Astrocyte of the hippocampus (primary cell): ENCODE measurements at regions not wholly inside any gene's neighbourhood (a gene's known extent, or its start where the extent isn't known, plus 50 kb on each side); places are given as distances from the start of the nearest gene placed in this dataset.

Source experiments
- DNase-seq: peaks from one replicate; pipeline ENCODE4 v3.0.0; 2011; ENCODE audit warnings: low read depth, low spot score

DNA sequence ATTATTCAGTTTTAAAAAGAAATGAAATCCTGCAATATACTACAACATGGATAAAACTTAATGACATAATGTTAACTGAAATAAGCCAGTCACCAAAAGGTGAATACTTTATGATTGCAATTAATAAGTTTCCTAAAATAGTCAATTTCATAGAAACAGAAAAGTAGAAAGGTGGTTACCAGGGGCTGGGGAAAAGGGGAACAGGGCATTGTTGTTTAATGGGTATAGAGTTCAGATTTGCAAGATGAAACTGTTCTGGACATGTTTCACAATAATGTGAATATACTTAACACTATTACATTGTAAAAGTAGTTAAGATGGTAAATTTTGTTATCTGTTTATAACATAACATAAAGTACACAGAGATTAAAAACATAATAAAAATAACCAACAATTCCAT, 550.9 kb downstream of the CCER1 start:
- no peak for DNase-seq

DNA sequence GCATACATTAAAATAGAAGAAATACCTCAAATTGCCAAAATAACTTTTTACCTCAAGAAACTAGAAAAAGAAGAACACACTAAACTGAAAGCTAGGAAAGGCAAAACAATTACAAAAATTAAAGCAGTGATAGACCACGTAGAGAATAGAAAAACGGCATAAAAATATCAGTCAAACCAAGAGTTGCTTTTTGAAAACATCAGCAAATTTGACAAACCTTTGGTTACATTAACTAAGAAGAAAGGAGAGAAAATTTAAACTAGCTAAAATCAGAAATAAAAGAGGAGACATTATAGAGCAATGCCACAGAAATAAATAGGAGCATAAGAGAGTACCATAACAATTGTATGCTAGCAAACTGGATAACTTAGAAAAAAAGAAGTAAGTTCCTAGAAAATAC, 553.8 kb downstream of the CCER1 start:
- DNase-seq: no peak

DNA sequence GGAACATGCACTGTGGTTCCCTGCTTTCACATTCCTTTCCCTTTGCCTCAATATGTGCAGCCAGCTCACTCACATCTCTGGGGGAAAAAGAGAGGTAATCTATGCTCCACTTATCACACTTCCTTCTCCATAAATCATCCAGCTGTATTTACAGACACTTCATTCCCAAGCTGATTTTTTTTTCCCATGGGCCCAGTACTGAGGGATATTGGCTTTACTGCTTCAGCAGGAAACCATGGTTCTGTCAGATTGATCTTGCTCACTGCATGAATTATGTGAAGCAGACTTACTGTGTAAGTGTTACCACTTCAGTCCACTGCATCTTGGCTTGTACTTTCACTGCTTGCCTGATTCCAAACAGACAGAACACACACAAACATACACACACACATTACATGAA, 555.6 kb downstream of the CCER1 start:
- no peak for DNase-seq

DNA sequence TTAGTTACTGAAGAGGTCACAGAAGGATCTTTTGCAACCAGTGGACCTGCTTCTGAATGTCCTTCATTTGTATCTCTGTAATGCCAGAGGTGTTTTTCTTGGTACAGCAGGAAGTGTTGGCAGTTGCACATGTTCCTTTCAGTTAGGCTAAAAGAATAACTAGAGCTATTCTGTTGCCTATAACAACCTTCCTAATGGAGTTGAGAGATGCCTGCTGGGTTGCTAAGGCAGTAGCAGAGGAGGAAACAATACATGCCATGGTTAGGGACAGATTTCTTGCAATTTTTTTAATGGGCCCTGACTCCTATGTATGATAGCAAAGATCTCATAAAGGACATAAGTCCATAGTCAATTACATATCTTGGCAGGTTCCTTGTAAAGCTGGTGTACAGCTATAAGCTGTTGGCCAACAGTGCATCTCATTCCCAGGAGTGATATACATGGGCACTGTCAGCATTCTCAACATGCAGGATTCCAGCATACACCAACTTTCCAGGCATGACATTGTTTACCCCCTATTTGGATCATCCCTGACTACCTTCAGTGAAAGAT, 556.6 kb downstream of the CCER1 start:
- DNase-seq: no peak

DNA sequence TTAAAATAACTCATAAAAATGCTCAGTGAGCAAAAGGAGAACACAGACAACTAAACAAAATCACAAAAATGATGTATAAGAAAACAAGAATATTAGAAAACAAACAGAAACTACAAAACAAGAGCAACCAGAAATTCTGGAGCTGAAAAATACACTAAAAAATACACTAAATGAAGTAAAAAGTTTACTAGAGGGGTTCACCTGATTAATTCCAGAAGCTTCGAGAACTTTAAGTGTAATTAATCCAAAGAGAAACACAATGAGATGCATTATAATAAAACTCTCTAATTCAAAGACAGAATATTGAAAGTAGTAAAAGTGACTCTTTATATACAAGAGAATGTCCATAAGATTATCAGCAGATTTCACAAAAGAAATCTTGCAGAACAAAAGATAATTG, 558.4 kb downstream of the CCER1 start:
- no peak for DNase-seq

DNA sequence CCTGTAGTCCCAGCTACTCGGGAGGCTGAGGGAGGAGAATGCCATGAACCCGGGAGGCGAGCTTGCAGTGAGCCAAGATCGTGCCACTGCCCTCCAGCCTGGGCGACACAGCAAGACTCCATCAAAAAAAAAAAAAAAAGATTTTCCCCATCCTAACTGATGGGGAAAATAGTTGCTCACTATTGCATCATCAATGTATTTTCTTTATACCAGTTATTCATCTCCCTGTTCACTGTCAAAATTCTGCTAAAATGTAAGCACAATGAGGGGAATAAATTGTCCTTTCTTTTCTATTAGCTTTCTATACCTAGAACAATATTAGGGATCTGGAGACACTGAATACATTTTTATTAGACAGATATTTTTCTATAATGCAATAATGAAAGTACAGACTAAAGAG, 561.3 kb downstream of the CCER1 start:
- DNase-seq: no peak

DNA sequence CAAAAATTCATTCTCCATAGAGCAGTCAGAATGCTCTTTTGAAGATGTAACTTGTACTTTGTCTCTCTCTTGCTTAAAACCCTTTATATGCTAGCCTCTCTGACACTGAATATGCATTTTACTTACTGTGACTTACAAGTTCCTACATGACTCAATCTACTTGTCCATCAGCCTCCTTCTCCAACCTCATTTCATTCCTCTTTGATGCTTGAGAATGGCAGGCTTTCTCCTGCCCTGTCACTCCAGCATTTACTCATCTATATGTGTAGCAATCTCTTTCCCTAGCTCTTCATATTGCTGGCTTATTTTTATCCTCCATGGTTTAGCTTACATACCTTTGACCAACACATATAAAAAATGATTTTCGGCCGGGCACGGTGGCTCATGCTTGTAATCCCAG, 561.9 kb downstream of the CCER1 start:
- peak; percentile 4 for DNase-seq

DNA sequence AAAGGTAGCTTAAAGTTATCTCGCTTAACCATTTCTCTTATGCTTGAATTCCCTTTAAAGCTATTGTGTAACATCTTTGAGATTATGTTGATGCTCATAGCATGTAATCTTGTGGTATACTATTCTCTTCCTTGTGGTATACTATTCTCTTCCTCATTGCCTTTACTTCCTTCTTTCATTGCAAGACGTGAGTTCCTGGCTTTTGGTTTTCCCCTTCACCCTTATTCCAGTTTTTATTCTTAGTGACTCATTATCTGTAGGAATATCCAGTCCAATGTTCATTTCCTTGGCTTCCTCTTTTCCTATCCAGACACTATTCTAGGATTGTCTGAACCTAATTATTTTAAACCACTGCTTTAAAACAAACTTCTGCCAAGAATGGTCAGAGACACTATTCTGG, 564.0 kb downstream of the CCER1 start:
- no peak for DNase-seq

DNA sequence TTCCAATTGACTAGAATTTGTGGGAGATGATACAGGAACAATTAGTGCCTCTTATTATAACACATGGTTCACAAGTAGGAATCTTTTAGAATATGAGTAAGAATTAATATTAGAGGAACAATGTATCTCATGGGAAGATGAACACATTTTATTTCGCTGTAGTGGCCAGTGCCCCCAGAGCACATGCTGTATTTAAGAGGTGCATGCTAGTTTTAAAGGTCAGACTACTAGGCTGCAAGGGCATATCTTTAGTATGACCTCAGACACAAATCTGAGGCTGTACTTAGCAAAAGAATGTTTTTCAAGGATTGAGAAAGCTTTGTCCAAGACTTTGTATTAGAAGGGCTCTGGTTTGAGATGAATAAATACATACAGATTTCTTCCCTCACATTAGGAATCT, 586.9 kb downstream of the CCER1 start:
- no peak for DNase-seq

DNA sequence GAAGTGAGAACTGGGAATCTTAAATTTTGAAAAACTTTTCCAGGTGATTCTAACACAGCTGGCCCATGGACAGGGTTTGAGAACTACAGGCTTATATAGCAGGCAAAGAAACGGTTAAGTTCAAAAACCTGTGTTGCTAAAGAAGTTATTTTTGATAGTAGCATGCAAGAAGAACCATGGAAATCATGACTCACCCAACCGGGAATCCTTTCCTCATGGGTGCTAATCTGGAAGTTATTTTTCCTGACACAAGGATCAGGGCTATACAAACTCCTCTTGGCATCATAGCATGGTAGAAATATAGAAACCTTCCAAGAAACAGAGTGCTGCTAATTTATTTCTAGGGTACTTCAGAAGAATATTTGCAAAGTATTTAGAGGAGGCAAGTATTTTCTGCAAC, 588.7 kb downstream of the CCER1 start:
- DNase-seq: peak; percentile 33

DNA sequence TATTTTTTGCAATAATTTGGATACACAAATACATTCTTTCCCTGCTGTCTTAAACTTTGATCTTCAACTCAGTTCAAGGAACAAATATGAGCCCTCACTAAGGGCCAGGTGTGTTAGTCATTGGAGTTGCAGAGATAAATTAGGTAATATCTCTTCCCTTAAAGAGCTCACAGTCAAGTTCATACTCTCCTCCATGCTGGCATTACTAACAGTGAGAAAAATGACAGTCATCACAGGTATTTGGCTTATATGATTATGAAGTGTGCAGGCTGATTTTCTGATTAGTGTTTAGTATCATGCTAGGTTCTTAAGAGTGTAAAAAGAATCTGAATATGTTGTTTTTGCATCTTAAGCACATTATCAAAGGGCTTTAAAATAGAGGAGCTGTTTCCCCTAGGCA, 594.7 kb downstream of the CCER1 start:
- no peak for DNase-seq

DNA sequence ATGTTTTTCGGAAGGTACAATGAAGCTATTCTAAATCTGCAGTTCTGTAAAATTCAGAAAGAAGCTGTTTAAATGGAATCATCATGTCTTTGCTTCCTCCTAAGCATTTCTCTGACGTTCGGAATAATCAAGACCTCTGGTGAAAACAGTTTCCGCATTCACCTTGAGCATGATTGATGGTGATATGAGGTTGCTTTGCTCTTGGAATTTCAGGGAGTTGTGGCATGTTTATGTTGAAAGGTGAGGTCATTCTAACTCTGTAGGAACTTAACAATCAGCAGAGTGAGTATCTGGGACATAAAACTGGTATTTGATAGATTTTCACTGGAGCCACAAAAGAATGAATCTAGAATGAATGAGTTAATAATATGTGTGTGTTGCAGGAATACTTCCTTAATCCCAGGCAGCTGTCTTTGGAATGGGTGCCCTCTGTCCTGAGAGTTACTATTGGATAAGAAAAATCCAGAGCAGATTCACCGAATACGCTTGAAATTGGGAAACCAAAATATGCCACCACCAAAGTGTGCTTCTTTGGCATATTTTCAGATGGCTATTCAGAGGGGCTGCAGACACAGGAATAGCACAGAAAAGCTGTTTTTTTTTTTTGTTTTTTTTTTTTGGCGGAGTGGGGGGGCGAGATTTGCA, 599.1 kb downstream of the CCER1 start:
- no peak for DNase-seq

DNA sequence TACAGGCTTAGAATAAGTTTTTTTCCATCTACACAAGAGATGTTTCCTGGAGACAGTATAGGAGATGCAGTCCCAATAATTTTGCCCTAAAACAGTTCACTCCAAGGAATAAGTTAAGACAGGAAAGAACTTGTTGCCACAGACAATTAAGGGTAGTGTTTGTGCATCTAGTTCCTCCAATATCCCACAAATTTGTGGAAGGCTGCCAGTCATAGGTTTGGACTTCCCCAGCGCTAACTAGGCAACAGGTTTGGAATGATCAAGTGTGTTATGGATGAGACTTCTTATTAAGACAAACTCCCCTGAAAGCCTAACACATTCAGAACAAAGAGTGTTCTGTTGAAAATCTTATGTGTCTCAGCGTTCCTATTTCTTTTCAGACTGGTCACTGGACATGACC, 611.0 kb downstream of the CCER1 start:
- no peak for DNase-seq

DNA sequence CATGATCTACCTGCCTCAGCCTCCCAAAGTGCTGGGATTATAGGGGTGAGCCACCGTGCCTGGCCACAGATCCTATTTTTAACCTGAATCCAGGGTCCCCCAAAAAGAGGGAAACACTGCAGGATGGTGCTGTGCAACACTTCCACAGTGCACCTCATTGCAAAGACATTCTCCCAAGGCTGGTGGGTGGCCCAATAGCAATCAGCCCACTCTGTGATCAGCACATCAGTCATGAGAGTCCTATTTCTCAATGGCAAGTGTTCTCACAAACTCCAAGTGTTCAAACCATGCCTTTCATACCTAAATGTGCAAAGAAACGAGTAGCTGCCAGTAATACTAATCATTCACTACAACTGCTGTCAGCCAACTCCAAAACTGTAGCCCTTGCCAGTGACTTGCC, 612.9 kb downstream of the CCER1 start:
- no peak for DNase-seq

DNA sequence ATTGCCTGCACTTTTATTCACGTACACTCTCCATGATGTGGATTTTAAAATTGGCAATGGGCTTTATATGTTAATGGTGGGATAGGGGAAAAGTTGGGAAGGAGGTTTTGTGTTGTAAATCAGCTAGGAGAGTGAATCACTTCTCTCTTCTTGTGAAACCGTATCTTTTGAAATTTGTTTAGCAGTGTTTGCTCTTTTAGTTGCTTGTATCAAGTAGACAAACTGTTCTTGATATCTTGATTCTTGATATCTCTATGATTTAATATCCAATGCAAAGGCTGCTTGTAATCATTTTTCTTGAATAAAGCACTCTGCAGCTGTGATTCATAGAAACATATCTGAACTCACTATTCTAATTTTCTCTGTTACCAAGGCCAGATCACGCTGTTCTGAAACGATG, 615.1 kb downstream of the CCER1 start:
- DNase-seq: no peak

DNA sequence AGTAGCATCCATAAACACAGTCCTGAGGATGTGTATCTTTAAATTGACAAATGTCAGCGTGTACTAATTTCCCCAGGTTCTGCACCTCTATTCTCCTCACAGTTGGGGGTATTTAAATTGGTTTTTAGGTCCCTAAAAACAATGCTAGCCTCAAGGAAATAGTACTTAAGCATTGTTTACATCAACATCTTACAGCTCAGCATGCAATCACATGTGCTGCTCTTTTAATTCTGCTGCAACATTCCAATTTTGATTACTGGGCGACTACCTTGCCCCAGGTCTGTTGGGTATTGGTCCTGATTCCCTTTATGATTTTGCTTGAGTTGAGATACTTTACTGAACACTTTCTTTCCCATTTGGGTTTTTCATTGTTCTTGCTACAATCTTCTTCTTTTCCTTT, 616.6 kb downstream of the CCER1 start:
- no peak for DNase-seq

DNA sequence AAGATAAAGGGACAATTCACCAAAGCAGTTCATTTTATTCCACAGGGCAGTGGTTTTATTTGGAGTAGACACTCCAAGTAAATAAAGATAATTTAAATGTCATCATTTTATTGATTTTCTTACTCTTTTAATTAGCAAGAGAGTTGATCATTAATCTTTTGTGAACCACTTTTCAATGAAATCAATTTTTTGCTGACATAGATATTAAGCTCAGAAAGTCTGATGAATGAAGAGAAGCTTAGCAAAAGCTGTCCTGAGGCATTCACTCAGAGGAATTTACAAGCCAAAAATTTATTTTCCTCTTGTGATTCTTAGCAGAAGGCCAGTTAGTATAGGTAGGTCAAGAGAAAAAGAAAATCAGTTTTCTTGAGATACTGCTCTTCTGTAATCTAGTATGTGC, 618.0 kb downstream of the CCER1 start:
- DNase-seq: no peak

DNA sequence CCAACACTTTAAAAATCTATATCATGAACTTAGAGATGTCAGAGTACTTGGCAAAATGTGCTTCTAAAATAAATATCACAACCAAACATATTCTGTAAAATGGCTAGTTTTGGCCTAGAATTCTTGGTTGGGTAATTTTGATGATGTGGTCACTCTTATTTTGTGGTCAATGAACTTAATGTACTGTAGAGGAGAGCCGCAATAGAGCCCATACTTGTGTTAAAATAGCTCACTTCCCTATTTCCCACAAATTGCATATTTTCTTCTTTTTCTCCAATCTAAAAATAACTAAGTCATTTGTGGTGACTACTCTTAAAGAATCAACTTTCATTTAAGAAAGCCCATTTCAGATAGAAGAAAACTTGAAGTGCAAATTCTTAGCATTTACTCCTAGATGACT, 619.4 kb downstream of the CCER1 start:
- DNase-seq: peak; percentile 3

DNA sequence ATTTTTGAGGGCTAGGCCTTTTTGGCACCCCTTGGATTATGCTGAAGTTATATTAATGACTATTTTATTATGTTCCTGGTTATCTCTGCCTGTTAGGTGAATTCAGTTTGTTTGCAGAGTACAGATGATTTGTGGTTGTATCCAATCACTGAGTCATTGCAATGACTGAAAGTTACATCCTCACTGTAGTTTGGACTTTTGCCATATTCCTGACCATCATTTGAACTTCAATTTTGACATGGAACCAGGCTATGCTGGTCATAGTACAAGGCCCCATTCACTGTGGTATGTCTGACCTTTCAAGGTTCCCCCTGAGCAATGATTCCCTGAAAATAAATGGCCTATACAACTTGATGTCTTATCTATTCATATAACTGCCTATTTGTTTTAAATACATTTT, 621.0 kb downstream of the CCER1 start:
- DNase-seq: peak; percentile 1

DNA sequence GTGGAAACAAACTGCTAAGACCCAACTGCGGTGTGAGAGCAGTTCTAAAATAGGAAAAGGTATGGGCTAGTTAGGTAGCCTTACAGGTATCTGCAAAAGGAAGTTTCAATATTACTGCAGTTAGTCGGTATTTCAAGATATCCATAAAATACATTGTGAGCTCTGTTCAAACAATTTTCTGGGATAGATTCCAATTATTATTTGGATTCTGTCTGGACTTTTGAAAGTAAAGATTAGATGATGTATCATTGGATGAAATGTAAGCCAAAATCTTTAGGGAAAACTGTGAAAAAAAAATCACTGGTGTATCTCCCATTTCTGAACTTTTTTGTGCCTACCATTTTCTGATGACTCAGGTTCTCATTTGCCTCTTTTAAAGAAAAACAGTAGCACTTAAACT, 621.6 kb downstream of the CCER1 start:
- no peak for DNase-seq

DNA sequence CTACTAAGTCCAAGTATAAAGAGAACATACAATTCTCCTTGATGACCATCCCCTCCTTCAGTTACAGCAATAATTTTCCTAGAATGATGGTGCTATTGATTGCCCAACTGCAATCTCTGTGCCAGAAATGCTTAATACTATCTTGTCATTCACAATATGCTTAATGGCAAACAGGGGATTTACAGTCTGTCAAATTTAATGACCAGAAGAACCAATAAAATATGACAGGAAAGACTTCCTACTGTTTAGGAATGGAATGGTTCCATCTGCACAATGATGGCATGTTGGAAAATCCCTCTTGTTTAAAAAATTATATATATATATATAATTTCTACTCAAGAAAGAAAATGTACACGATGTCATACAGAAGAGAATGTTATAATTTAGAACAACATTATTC, 623.2 kb downstream of the CCER1 start:
- DNase-seq: no peak

DNA sequence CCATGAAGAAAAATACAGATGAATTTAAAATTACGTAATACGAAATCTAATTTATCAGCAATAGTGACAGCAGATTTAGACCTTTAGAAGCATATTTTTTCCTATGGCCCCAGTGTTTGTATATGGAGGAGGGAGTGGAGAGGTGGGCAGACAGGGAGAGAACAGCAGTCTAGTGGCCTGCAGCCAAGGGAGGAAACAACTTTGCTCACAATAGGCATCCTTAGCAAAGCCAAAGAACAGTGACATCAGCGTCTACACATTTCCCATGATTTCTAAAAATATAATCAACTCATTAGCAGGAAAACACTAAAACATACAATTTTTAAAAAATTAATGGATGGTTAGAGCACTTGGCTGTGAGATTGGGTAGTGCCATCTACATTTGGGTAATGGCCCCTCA, 622.6 kb upstream of the ATP2B1 start:
- DNase-seq: no peak

DNA sequence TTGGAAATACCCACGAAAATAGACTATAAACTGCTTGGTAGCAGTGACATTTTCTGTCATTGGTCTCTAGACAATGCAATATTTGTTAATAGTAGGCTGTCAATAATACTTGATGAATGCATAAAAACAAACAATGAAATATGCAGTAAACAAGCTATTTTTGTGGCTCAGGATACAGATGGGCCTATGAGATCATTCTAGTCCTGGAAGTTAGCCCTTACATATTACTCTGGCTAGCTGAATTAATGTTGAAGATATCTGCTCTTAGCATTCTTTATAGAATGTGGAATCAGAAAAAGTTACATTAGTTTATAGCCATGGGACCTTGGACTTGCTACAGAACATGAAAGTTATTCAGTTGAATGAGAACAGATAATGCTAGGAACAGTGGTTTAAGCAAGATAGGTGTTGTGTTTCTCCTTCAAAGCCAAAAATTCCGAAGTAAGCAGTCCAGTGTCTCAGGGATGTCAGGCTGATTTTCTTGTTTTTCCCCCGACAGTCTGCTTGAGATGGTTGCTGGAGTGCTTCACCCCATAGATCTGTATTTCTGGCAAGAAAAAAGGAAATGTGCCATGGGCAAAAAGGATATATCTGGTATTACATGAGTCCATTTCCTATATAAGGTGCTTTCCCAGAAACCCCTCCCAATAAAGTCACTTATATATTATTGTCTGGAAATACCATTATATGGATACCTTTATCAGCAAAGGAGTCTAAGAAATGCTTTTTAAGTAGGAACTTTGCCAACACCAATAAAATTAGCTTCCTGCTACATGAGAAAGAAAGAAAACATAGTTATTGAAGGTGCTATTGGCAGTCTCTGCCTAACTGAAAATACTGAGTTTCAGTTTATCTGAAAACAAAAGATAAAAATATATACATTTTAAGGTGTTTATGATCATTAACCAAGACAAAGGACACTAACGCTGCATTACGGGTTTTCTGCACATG, 619.4 kb upstream of the ATP2B1 start:
- DNase-seq: no peak
